Osteocyte (in vitro differentiated cells): ENCODE measurements at regions not wholly inside any gene's neighbourhood (a gene's known extent, or its start where the extent isn't known, plus 50 kb on each side); places are given as distances from the start of the nearest gene placed in this dataset.

Source experiments
- DNase-seq: peaks from one replicate; pipeline ENCODE4 v3.0.0; 2021; ENCODE audit warnings: mixed read lengths; ENCODE audit not compliant: unreplicated experiment; ENCODE audit errors: extremely low spot score
- H3K27ac Mint-ChIP-seq: one replicate; pipeline ENCODE4 v1.8.0; 2021; ENCODE audit warnings: mild to moderate bottlenecking, mixed read lengths; ENCODE audit not compliant: unreplicated experiment
- H3K27me3 Mint-ChIP-seq: one replicate; pipeline ENCODE4 v1.8.0; 2021; ENCODE audit warnings: mixed read lengths; ENCODE audit not compliant: unreplicated experiment
- H3K36me3 Mint-ChIP-seq: one replicate; pipeline ENCODE4 v1.8.0; 2021; ENCODE audit warnings: mixed read lengths; ENCODE audit not compliant: unreplicated experiment
- H3K4me1 Mint-ChIP-seq: one replicate; pipeline ENCODE4 v1.8.0; 2021; ENCODE audit warnings: mixed read lengths; ENCODE audit not compliant: unreplicated experiment
- H3K4me3 Mint-ChIP-seq: one replicate; pipeline ENCODE4 v1.8.0; 2021; ENCODE audit warnings: mild to moderate bottlenecking, moderate library complexity, mixed read lengths; ENCODE audit not compliant: unreplicated experiment
- H3K9me3 Mint-ChIP-seq: one replicate; pipeline ENCODE4 v1.8.0; 2021; ENCODE audit warnings: mixed read lengths; ENCODE audit not compliant: unreplicated experiment
- TF ChIP-seq, protein P1 (sequence below): fragments of 200-600 bp; sonication (generic); IDR thresholded peaks from 2 replicates; pipeline ENCODE4 v1.5.0; 2021; ENCODE audit warnings: antibody characterized with exemption, mild to moderate bottlenecking, moderate library complexity

GRCh38 chr4:125497861-125498260 is 183.1 kb downstream of the FAT4 start:
- TF ChIP-seq, protein P1, sequence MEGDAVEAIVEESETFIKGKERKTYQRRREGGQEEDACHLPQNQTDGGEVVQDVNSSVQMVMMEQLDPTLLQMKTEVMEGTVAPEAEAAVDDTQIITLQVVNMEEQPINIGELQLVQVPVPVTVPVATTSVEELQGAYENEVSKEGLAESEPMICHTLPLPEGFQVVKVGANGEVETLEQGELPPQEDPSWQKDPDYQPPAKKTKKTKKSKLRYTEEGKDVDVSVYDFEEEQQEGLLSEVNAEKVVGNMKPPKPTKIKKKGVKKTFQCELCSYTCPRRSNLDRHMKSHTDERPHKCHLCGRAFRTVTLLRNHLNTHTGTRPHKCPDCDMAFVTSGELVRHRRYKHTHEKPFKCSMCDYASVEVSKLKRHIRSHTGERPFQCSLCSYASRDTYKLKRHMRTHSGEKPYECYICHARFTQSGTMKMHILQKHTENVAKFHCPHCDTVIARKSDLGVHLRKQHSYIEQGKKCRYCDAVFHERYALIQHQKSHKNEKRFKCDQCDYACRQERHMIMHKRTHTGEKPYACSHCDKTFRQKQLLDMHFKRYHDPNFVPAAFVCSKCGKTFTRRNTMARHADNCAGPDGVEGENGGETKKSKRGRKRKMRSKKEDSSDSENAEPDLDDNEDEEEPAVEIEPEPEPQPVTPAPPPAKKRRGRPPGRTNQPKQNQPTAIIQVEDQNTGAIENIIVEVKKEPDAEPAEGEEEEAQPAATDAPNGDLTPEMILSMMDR: no peak
- Mint-ChIP-seq H3K4me3 (no peak overlapping the region), H3K27me3 (no peaks in the 10 kb centered on the region), H3K4me1 (peaks cover 2% of the 10 kb centered on the region), H3K36me3 (peaks cover 10% of the 10 kb centered on the region), H3K27ac (no peak overlapping the region), H3K9me3 (no peaks in the 10 kb centered on the region)
- no peak for DNase-seq

- Mint-ChIP-seq H3K36me3 (peaks cover 2% of the 10 kb centered on the region), H3K27ac (no peak overlapping the region), H3K9me3 (no peaks in the 10 kb centered on the region), H3K4me3 (no peak overlapping the region), H3K4me1 (no peaks in the 10 kb centered on the region), H3K27me3 (no peaks in the 10 kb centered on the region)
- no peak for DNase-seq
- TF ChIP-seq, protein P1: no peak
Observed at GRCh38 chr4:125498981-125499380, 184.2 kb downstream of the FAT4 start.

GRCh38 chr4:125501090-125501489 is 186.3 kb downstream of the FAT4 start:
- H3K36me3 Mint-ChIP-seq: peaks cover 2% of the 10 kb centered on the region
- TF ChIP-seq, protein P1: no peak
- H3K27ac Mint-ChIP-seq: no peak overlapping the region
- no peaks in the 10 kb centered on the region for H3K4me1 Mint-ChIP-seq
- H3K27me3 Mint-ChIP-seq: no peaks in the 10 kb centered on the region
- no peaks in the 10 kb centered on the region for H3K9me3 Mint-ChIP-seq
- DNase-seq: no peak
- no peak overlapping the region for H3K4me3 Mint-ChIP-seq

- Mint-ChIP-seq H3K9me3 (no peaks in the 10 kb centered on the region), H3K4me3 (no peak overlapping the region), H3K36me3 (peaks cover 2% of the 10 kb centered on the region), H3K4me1 (no peaks in the 10 kb centered on the region), H3K27ac (no peak overlapping the region), H3K27me3 (no peaks in the 10 kb centered on the region)
- TF ChIP-seq, protein P1: no peak
- DNase-seq: no peak
Observed at GRCh38 chr4:125501568-125501967, 186.8 kb downstream of the FAT4 start.

- TF ChIP-seq, protein P1: no peak
- Mint-ChIP-seq H3K9me3 (no peaks in the 10 kb centered on the region), H3K4me1 (no peaks in the 10 kb centered on the region), H3K27ac (no peak overlapping the region), H3K4me3 (no peak overlapping the region), H3K27me3 (no peaks in the 10 kb centered on the region), H3K36me3 (peaks cover 2% of the 10 kb centered on the region)
- no peak for DNase-seq
Observed at GRCh38 chr4:125505621-125506020, 190.9 kb downstream of the FAT4 start.
